CD4-positive, alpha-beta T cell (primary cell): ENCODE measurements at regions not wholly inside any gene's neighbourhood (a gene's known extent, or its start where the extent isn't known, plus 50 kb on each side); places are given as distances from the start of the nearest gene placed in this dataset.

Experiments
- ATAC-seq: fragments of 200-7000 bp; cut with Tn5 transposase; one replicate; pipeline ENCODE4 v1.10.0; 2022; ENCODE audit warnings: mild to moderate bottlenecking; ENCODE audit not compliant: poor library complexity
- CTCF ChIA-PET: fragments of 350-600 bp; sonication (Branson Sonifier 250); formaldehyde crosslinking; loops from one replicate; lab custom pipeline; 2021; ENCODE audit warnings: antibody characterized with exemption, inconsistent platforms; lab: Charles Lee
- POLR2A ChIA-PET: fragments of 350-600 bp; sonication (Branson Sonifier 250); formaldehyde crosslinking; loops from one replicate; lab custom pipeline; 2021; ENCODE audit warnings: antibody characterized with exemption, inconsistent platforms; lab: Charles Lee
- DNase-seq, 14 experiments: peaks; one replicate each; pipeline ENCODE4 v3.0.0-alpha.2; 2013 to 2020; ENCODE audit warnings: mixed read lengths in 2 of 14
- H3K27ac ChIP-seq, 2 donors: one replicate each; pipeline versions ENCODE4 v1.5.1 to v1.7.0; 2013; ENCODE audit warnings: low read length in 2 of 2, low read depth in 1 of 2, mild to moderate bottlenecking in 1 of 2
- H3K27me3 ChIP-seq, 2 experiments: 1 replicate in 1 of 2; 2 replicates in 1 of 2; pipeline versions ENCODE4 v1.6.1 to v1.7.0; 2013; ENCODE audit warnings: low read length in 2 of 2, control low read depth in 1 of 2, mild to moderate bottlenecking in 1 of 2, moderate library complexity in 1 of 2; ENCODE audit not compliant: insufficient read depth in 2 of 2, control insufficient read depth in 1 of 2
- H3K36me3 ChIP-seq: one replicate; pipeline ENCODE4 v1.6.1; 2013; ENCODE audit warnings: low read length, control low read depth; ENCODE audit not compliant: insufficient read depth
- H3K4me1 ChIP-seq: one replicate; pipeline ENCODE4 v1.6.1; 2013; ENCODE audit warnings: low read length, control low read depth; ENCODE audit not compliant: insufficient read depth
- H3K4me3 ChIP-seq: one replicate; pipeline ENCODE4 v1.5.1; 2013; ENCODE audit warnings: mild to moderate bottlenecking, low read length, moderate library complexity
- H3K9me3 ChIP-seq, 2 experiments: 1 replicate in 1 of 2; 2 replicates in 1 of 2; pipeline versions ENCODE4 v1.6.1 to v1.7.0; 2013; ENCODE audit warnings: low read length in 2 of 2, mild to moderate bottlenecking in 2 of 2, control low read depth in 1 of 2, moderate library complexity in 1 of 2; ENCODE audit not compliant: control insufficient read depth in 1 of 2, insufficient read depth in 1 of 2
- H3K27ac Mint-ChIP-seq: one replicate; pipeline ENCODE4 v1.8.0; 2020; ENCODE audit warnings: mixed read lengths
- H3K27me3 Mint-ChIP-seq: one replicate; pipeline ENCODE4 v1.8.0; 2021; ENCODE audit warnings: mixed read lengths
- H3K36me3 Mint-ChIP-seq: one replicate; pipeline ENCODE4 v1.8.0; 2021; ENCODE audit warnings: low read depth, mixed read lengths
- H3K4me1 Mint-ChIP-seq: one replicate; pipeline ENCODE4 v1.8.0; 2021; ENCODE audit warnings: low read depth, mixed read lengths
- H3K4me3 Mint-ChIP-seq: one replicate; pipeline ENCODE4 v1.8.0; 2020; ENCODE audit warnings: mild to moderate bottlenecking, mixed read lengths
- H3K9me3 Mint-ChIP-seq: one replicate; pipeline ENCODE4 v1.8.0; 2020; ENCODE audit warnings: mixed read lengths
- CTCF ChIP-seq: fragments of 200-600 bp; IDR thresholded peaks from one replicate; pipeline ENCODE4 v1.8.0; 2022; ENCODE audit warnings: antibody characterized with exemption, mild to moderate bottlenecking
- intact Hi-C, 2 experiments: fragments of 100-400 bp; cut with DNase I in 1 of 2; cut with micrococcal nuclease in 1 of 2; formaldehyde crosslinking; loops; one replicate each; pipeline versions ENCODE4 v1.15.1 to v1.9.0; 2023 to 2025; cut with DNase I, micrococcal nuclease

GRCh38 chr1:218930000-218930399, 243.7 kb upstream of the LYPLAL1 start:
- H3K27ac ChIP-seq: no peak overlapping the region
- H3K4me1 Mint-ChIP-seq: no peaks in the 10 kb centered on the region

GRCh38 chr1:218930472-218931241, 243.0 kb upstream of the LYPLAL1 start:
- Mint-ChIP-seq H3K9me3 (peaks cover 3% of the 10 kb centered on the region), H3K36me3 (no peaks in the 10 kb centered on the region), H3K4me3 (no peak overlapping the region), H3K4me1 (no peaks in the 10 kb centered on the region), H3K27ac (no peak overlapping the region), H3K27me3 (no peaks in the 10 kb centered on the region)
- intact Hi-C loops: no loop called here
- no peaks in the 10 kb centered on the region for H3K9me3 ChIP-seq
- H3K4me1 ChIP-seq: no peaks in the 10 kb centered on the region
- H3K27ac ChIP-seq: no peak overlapping the region
- DNase-seq (no peak), ATAC-seq (no peak)
- H3K4me3 ChIP-seq: no peak overlapping the region
- no peak for TF ChIP-seq CTCF
- ChIA-PET CTCF (no interaction called here), POLR2A (no interaction called here)
- H3K27me3 ChIP-seq: no peaks in the 10 kb centered on the region
- no peaks in the 10 kb centered on the region for H3K36me3 ChIP-seq

More at GRCh38 chr1:218930000-218930399, 243.7 kb upstream of the LYPLAL1 start:
- H3K4me1 ChIP-seq: no peaks in the 10 kb centered on the region
- ChIA-PET POLR2A (no interaction called here), CTCF (no interaction called here)
- no peaks in the 10 kb centered on the region for H3K9me3 ChIP-seq
- DNase-seq (no peak), ATAC-seq (no peak)
- Mint-ChIP-seq H3K36me3 (no peaks in the 10 kb centered on the region), H3K27ac (no peak overlapping the region), H3K4me3 (no peak overlapping the region), H3K9me3 (no peaks in the 10 kb centered on the region), H3K27me3 (no peaks in the 10 kb centered on the region)
- no peaks in the 10 kb centered on the region for H3K27me3 ChIP-seq
- intact Hi-C loops: no loop called here
- no peaks in the 10 kb centered on the region for H3K36me3 ChIP-seq
- no peak overlapping the region for H3K4me3 ChIP-seq
- no peak for TF ChIP-seq CTCF

- H3K27ac ChIP-seq: no peak overlapping the region
- no peaks in the 10 kb centered on the region for H3K27me3 Mint-ChIP-seq
- no peak for DNase-seq
- H3K27ac Mint-ChIP-seq: no peak overlapping the region
- no peaks in the 10 kb centered on the region for H3K9me3 ChIP-seq
- no peak overlapping the region for H3K4me3 ChIP-seq
- TF ChIP-seq CTCF: no peak
- ChIA-PET CTCF (no interaction called here), POLR2A (no interaction called here)
- ATAC-seq: no peak
- H3K4me1 ChIP-seq: no peaks in the 10 kb centered on the region
- H3K27me3 ChIP-seq: no peaks in the 10 kb centered on the region
- H3K36me3 ChIP-seq: no peaks in the 10 kb centered on the region
- no peaks in the 10 kb centered on the region for H3K4me1 Mint-ChIP-seq
- H3K4me3 Mint-ChIP-seq: no peak overlapping the region
- intact Hi-C loops: no loop called here
- H3K36me3 Mint-ChIP-seq: no peaks in the 10 kb centered on the region
- H3K9me3 Mint-ChIP-seq: peaks cover 6% of the 10 kb centered on the region
Measured at GRCh38 chr1:218931324-218931723, 242.4 kb upstream of the LYPLAL1 start.
